K562 (cell line): ENCODE measurements at regions not wholly inside any gene's neighbourhood (a gene's known extent, or its start where the extent isn't known, plus 50 kb on each side); places are given as distances from the start of the nearest gene placed in this dataset.

Source experiments
- ADNP ChIP-seq: fragments of 200-800 bp; sonication (Bioruptor generic); IDR thresholded peaks from 2 replicates; pipeline ENCODE4 v1.6.1; 2016; ENCODE audit warnings: missing genetic modification characterization, missing compliant biosample characterization
- AFF4 ChIP-seq: sonication (generic); formaldehyde crosslinking; IDR thresholded peaks from 2 replicates; pipeline ENCODE4 v1.8.0; 2023; ENCODE audit warnings: mild to moderate bottlenecking, missing genetic modification reagents
- BCL6 ChIP-seq: fragments of 250-450 bp; sonication (Bioruptor Pico); IDR thresholded peaks from 2 replicates; pipeline ENCODE4 v1.4.0; 2020
- FOXP1 ChIP-seq: sonication (generic); formaldehyde crosslinking; IDR thresholded peaks from 2 replicates; pipeline ENCODE4 v1.8.0; 2022; ENCODE audit warnings: mild to moderate bottlenecking, missing genetic modification reagents
- JUN ChIP-seq, 2 experiments: sonication (generic) in 1 of 2; formaldehyde crosslinking in 1 of 2; IDR thresholded peaks; 2 replicates each; pipeline versions ENCODE4 v1.6.1 to v1.8.0; 2012 to 2022; ENCODE audit warnings: borderline replicate concordance in 2 of 2, mild to moderate bottlenecking in 2 of 2, improper control_type of control experiment in 1 of 2, low read depth in 1 of 2, low read length in 1 of 2, missing genetic modification reagents in 1 of 2
- KAT2B ChIP-seq: IDR thresholded peaks from one replicate; pipeline ENCODE4 v1.6.1; 2012; ENCODE audit warnings: low read depth, mild to moderate bottlenecking, control low read depth, inconsistent platforms, low read length, moderate library complexity
- RBM22 ChIP-seq: fragments of 200-400 bp; formaldehyde crosslinking; IDR thresholded peaks from 2 replicates; pipeline ENCODE4 v1.6.1; 2018; ENCODE audit warnings: low read length, low read depth; ENCODE audit not compliant: poor library complexity, severe bottlenecking
- SAP30 ChIP-seq: fragments of 200-600 bp; sonication (generic); IDR thresholded peaks from 2 replicates; pipeline ENCODE4 v1.6.1; 2012; ENCODE audit warnings: borderline replicate concordance, low read depth, mild to moderate bottlenecking, moderate library complexity, low read length, control low read depth, inconsistent platforms; ENCODE audit not compliant: insufficient read depth, poor library complexity, severe bottlenecking
- SIX5 ChIP-seq, 2 experiments: IDR thresholded peaks; 2 replicates each; pipeline ENCODE4 v1.6.1; 2011; ENCODE audit warnings: low read length in 2 of 2, borderline replicate concordance in 1 of 2, low read depth in 1 of 2, mild to moderate bottlenecking in 1 of 2, moderate library complexity in 1 of 2; ENCODE audit not compliant: insufficient read depth in 1 of 2
- ZNF121 ChIP-seq: sonication (generic); formaldehyde crosslinking; conservative IDR thresholded peaks from 2 replicates; pipeline ENCODE4 v1.8.0; 2022; ENCODE audit warnings: missing genetic modification reagents
- ZZZ3 ChIP-seq: fragments of 450-650 bp; IDR thresholded peaks from 2 replicates; pipeline ENCODE4 v1.6.1; 2016; ENCODE audit warnings: antibody characterized with exemption, mild to moderate bottlenecking, moderate library complexity

- TF ChIP-seq JUN (IDR thresholded peaks at IDR 0.05; ENCODE audit: borderline replicate concordance, low read depth, low read length) (no peak), JUN (CRISPR knock-in tag; IDR thresholded peaks at IDR 0.05; ENCODE audit: borderline replicate concordance) (no peak), ADNP (tag) (no peak), SIX5 (IDR thresholded peaks at IDR 0.05; ENCODE audit: borderline replicate concordance in 1 of 2, insufficient read depth in 1 of 2, low read depth in 1 of 2, low read length in 2 of 2) (no peak), ZNF121 (CRISPR knock-in tag) (no peak), ZZZ3 (no peak), RBM22 (no peak), KAT2B (no peak), BCL6 (CRISPR knock-in tag) (no peak), SAP30 (no peak), FOXP1 (CRISPR knock-in tag) (no peak), AFF4 (CRISPR knock-in tag) (no peak)
Measured at GRCh38 chr3:33989229-33989628, 190.8 kb downstream of the PDCD6IP start (continued).
